ENCODE measurements at regions not wholly inside any gene's neighbourhood (a gene's known extent, or its start where the extent isn't known, plus 50 kb on each side); places are given as distances from the start of the nearest gene placed in this dataset.
"Not testable (repeated sequence)": the region's sequence is repeated elsewhere in the genome, so short reads cannot be mapped to it uniquely, and the experiment has no call there.

DNA sequence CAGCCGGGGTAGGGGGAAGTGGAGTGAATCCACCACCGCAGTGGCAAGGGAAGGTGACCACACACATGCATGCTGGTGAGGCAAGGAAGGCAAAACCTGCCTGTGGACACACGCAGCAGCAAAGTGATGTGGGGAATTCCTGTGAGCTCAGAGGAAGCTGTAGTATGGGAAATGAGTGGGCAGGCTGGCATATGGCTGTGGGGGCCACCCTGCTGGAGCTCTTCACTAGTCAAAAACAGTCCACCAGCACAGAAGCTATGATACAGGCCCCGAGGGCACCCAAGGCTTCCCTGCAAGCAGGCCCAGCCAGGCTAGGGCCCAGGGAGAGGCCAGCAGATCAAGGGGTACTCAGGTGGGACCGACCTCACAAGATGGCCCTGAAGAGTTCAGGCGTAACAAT lies 239.1 kb downstream of the CHM start:
- TF ChIP-seq ZFX (IDR thresholded peaks at IDR 0.05), result no peak
- TF ChIP-seq, protein P1, sequence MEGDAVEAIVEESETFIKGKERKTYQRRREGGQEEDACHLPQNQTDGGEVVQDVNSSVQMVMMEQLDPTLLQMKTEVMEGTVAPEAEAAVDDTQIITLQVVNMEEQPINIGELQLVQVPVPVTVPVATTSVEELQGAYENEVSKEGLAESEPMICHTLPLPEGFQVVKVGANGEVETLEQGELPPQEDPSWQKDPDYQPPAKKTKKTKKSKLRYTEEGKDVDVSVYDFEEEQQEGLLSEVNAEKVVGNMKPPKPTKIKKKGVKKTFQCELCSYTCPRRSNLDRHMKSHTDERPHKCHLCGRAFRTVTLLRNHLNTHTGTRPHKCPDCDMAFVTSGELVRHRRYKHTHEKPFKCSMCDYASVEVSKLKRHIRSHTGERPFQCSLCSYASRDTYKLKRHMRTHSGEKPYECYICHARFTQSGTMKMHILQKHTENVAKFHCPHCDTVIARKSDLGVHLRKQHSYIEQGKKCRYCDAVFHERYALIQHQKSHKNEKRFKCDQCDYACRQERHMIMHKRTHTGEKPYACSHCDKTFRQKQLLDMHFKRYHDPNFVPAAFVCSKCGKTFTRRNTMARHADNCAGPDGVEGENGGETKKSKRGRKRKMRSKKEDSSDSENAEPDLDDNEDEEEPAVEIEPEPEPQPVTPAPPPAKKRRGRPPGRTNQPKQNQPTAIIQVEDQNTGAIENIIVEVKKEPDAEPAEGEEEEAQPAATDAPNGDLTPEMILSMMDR (conservative IDR thresholded peaks at IDR 0.05), result no peak
- no peak overlapping the region for H3K27ac ChIP-seq

DNA sequence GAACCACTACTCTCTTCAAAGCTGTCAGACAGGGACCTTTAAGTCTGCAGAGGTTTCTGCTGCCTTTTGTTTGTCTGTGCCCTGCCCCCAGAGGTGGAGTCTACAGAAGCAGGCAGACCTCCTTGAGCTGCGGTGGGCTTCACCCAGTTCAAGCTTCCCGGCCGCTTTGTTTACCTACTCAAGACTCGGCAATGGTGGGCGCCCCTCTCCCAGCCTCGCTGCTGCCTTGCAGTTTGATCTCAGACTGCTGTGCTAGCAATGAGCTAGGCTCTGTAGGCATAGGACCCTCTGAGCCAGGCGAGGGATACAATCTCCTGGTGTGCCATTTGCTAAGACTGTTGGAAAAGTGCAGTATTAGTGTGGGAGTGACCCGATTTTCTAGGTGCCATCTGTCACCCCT lies 275.0 kb downstream of the CHM start:
- not testable (repeated sequence) for H3K27ac ChIP-seq

DNA sequence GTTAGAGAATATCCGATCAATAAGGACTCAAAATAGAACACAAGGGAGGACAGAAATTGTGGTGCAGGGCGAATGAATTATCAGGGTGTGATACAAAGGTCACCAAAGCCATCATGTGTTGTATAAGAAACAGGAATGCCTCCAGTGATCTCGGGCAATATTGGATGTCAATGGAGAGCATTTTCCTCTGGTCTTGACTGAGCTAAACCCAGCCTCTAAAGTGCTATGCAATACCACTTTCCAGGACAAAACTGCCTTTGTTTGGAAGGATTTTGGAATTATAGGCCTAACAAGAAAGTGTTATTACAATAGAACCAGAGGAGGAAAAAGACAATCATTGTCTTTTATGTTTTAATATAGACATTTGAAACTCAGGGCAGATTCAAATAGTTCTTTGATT lies 281.7 kb downstream of the CHM start:
- TF ChIP-seq ZFX (IDR thresholded peaks at IDR 0.05), result no peak
- TF ChIP-seq, protein P1 (conservative IDR thresholded peaks at IDR 0.05), result no peak

DNA sequence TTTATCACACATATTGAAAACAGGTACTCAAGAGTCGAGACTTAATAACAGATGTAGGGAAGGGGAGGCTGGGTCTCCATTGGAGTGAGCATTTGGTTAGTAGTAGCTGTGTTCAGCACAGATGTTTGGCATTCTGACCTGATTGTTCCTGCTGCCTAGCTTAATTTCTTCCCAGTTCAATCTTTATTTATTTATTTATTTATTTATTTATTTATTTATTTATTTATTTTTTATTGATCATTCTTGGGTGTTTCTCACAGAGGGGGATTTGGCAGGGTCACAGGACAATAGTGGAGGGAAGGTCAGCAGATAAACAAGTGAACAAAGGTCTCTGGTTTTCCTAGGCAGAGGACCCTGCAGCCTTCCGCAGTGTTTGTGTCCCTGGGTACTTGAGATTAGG lies 324.3 kb downstream of the CHM start:
- not testable (repeated sequence) for H3K27ac ChIP-seq

More for the DNA sequence above, 281.7 kb downstream of the CHM start:
- H3K27ac ChIP-seq, result no peak overlapping the region

DNA sequence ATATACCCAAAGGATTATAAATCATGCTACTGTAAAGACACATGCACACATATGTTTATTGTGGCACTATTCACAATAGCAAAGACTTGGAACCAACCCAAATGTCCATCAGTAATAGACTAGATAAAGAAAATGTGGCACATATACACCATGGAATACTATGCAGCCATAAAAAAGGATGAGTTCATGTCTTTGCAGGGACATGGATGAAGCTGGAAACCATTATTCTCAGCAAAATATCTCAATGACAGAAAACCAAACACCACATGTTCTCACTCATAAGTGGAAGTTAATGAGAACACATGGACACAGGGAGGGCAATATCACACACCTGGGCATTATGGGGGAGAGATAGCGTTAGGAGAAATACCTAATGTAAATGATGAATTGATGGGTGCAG lies 323.8 kb upstream of the POF1B start:
- H3K27ac ChIP-seq, result not testable (repeated sequence)

DNA sequence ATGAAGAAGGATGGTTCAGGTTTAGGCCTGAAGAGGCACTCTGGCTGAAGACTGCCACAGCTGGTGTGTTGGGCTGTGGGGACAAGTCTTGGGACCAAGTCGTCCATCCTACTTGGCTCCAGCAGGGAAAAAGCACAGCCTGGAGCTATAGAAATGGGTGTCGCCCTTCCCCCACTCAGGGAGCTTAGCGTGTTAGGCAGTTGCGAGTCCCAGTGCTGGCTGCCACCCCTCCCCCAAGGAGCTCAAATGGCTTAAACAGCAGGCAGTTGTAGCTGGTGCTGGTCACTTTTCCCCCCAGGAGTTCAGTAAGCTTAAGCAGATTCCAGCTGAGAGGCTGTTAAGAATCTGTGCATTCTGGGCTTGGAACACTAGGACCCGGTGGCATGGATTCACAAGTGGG lies 319.5 kb upstream of the POF1B start:
- TF ChIP-seq ZFX (IDR thresholded peaks at IDR 0.05), result no peak
- TF ChIP-seq, protein P1 (conservative IDR thresholded peaks at IDR 0.05), result no peak
- no peak overlapping the region for H3K27ac ChIP-seq

DNA sequence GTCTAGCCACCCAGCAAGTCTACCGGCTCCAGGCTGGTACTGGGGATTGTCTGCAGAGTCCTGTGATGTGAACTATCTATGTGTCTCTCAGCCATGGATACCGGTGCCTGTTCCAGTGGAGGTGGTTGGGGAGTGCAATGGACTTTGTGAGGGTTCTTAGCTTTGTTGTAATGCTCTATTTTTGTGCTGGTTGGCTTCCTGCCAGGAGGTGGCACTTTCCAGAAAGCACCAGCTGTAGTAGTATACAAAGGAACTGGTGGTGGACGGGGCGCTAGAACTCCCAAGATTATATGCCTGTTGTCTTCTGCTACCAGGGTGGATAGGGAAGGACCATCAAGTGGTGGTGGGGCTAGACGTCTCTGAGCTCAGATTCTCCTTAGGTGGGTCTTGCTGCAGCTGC lies 306.4 kb upstream of the POF1B start:
- no peak for TF ChIP-seq ZFX (IDR thresholded peaks at IDR 0.05)
- TF ChIP-seq, protein P1 (conservative IDR thresholded peaks at IDR 0.05), result no peak
- H3K27ac ChIP-seq, result no peak overlapping the region

DNA sequence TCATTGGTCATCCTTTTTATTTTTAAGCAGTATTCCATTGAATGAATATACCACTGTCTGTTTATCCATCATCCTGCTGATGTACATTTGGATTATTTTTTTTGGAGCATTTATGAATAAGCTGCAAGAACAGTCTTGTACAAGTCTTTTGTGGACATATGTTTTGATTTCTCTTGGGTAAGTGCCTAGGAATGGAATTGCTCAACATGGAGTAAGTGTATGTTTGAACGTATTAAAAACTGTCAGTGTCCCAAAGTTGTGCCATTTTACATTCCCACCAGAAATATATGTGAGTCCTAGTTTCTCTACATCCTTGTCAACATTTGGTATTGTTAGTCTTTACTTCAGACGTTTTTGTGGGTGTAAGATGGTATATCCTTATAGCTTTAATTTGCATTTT lies 287.0 kb upstream of the POF1B start:
- TF ChIP-seq, protein P1 (conservative IDR thresholded peaks at IDR 0.05), result no peak
- no peak for TF ChIP-seq ZFX (IDR thresholded peaks at IDR 0.05)
- no peak overlapping the region for H3K27ac ChIP-seq

DNA sequence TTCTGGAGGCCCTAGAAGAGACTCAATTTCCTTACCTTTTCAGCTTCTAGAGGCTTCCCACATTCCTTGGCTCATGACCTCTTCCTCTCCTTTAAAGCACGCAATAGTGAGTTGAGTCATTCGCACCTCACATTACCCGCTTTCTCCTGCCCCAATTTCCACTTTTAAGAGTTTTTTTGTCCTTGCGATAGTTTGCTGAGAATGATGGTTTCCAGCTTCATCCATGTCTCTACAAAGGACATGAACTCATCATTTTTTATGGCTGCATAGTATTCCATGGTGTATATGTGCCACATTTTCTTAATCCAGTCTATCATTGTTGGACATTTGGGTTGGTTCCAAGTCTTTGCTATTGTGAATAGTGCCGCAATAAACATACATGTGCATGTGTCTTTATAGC lies 284.5 kb upstream of the POF1B start:
- H3K27ac ChIP-seq, result not testable (repeated sequence)

DNA sequence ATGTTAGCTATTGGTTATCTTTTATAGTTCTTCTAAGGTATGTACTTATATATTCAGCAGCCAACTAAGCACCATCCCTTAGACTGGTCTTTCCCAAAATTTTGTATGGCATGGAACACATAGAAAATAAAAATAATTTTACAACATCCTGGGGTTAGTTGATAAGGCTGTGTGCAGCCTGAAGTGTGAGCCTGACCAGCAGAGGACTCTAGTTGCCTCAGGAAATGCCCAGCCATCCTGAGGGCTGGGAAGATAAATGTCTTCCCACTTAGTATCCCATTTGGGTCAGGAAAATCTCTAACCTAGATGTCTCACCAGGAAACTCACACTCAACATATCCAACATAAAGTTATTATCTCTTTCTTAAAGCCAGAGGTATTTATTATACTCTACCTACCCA lies 251.4 kb upstream of the POF1B start:
- no peak overlapping the region for H3K27ac ChIP-seq
- TF ChIP-seq ZFX (IDR thresholded peaks at IDR 0.05), result no peak
- TF ChIP-seq, protein P1 (conservative IDR thresholded peaks at IDR 0.05), result no peak; the same call in 1 of the 2 replicates

Data from C4-2B (cell line).